ENCODE measurements at regions not wholly inside any gene's neighbourhood (a gene's known extent, or its start where the extent isn't known, plus 50 kb on each side); places are given as distances from the start of the nearest gene placed in this dataset.
A peak's percentile ranks its signal among the peaks of the same experiment; 100 is the strongest.

- Histone ChIP-seq H3K9ac (ENCODE audit: low read length) (no peak overlapping the region), H2AFZ (ENCODE audit: low read length) (no peak overlapping the region), H3K4me3 (ENCODE audit: low read length) (no peak overlapping the region), H3F3A (ENCODE audit: low read length, unreplicated experiment) (no peaks in the 10 kb centered on the region), H4K20me1 (ENCODE audit: low read length) (no peaks in the 10 kb centered on the region), H3K27me3 (ENCODE audit: low read length) (no peaks in the 10 kb centered on the region), H3K27ac (ENCODE audit: low read length) (no peak overlapping the region), H3K9me2 (replicated peaks; ENCODE audit: low read length) (no peaks in the 10 kb centered on the region), H3K79me2 (ENCODE audit: low read length) (no peaks in the 10 kb centered on the region), H3K36me3 (ENCODE audit: low read depth, low read length) (no peaks in the 10 kb centered on the region), H3K4me1 (ENCODE audit: insufficient read depth, low read length) (peaks cover 16% of the 10 kb centered on the region), H3K9me3 (ENCODE audit: low read length) (no peaks in the 10 kb centered on the region), H3K4me2 (ENCODE audit: low read length) (no peak overlapping the region)
- intact Hi-C loops (cut with micrococcal nuclease): loop anchor here (10.0 kb wide), 1 partner anchor 49 kb away; no protein-coding TSS in a partner anchor
- DNase-seq: no peak
- no peak for TF ChIP-seq EZH2 (IDR thresholded peaks at IDR 0.05; ENCODE audit: low read length, unreplicated experiment)
- TF ChIP-seq CTCF (conservative IDR thresholded peaks at IDR 0.05; ENCODE audit: low read depth, low read length): no peak
- TF ChIP-seq EZH2phosphoT487 (IDR thresholded peaks at IDR 0.05; ENCODE audit: borderline replicate concordance, low read length): no peak
- no peak for ATAC-seq
- no TSS peak for BruUV-seq (replicated peaks)
- ChIA-PET POLR2A (ENCODE audit: unreplicated experiment) (no interaction called here), CTCF (no interaction called here)
These were observed 68.4 kb upstream of the GJA8 start for GRCh38 chr1:147834181-147834580.

GRCh38 chr1:147834810-147835209, 67.8 kb upstream of the GJA8 start:
- Histone ChIP-seq H4K20me1 (ENCODE audit: low read length) (no peaks in the 10 kb centered on the region), H3K9me3 (ENCODE audit: low read length) (no peaks in the 10 kb centered on the region), H2AFZ (ENCODE audit: low read length) (no peak overlapping the region), H3K27me3 (ENCODE audit: low read length) (no peaks in the 10 kb centered on the region), H3K36me3 (ENCODE audit: low read depth, low read length) (no peaks in the 10 kb centered on the region), H3K79me2 (ENCODE audit: low read length) (no peaks in the 10 kb centered on the region), H3K9me2 (replicated peaks; ENCODE audit: low read length) (no peaks in the 10 kb centered on the region), H3K4me2 (ENCODE audit: low read length) (no peak overlapping the region), H3K4me3 (ENCODE audit: low read length) (no peak overlapping the region), H3K4me1 (ENCODE audit: insufficient read depth, low read length) (peaks cover 16% of the 10 kb centered on the region), H3K27ac (ENCODE audit: low read length) (no peak overlapping the region), H3F3A (ENCODE audit: low read length, unreplicated experiment) (no peaks in the 10 kb centered on the region), H3K9ac (ENCODE audit: low read length) (no peak overlapping the region)
- CTCF ChIA-PET: no interaction called here
- no peak for TF ChIP-seq CTCF (conservative IDR thresholded peaks at IDR 0.05; ENCODE audit: low read depth, low read length)
- no peak for TF ChIP-seq EZH2phosphoT487 (IDR thresholded peaks at IDR 0.05; ENCODE audit: borderline replicate concordance, low read length)
- no peak for TF ChIP-seq EZH2 (IDR thresholded peaks at IDR 0.05; ENCODE audit: low read length, unreplicated experiment)
- intact Hi-C loops (cut with micrococcal nuclease): loop anchor here (10.0 kb wide), 1 partner anchor 50 kb away; no protein-coding TSS in a partner anchor
- ATAC-seq: no peak
- POLR2A ChIA-PET (ENCODE audit: unreplicated experiment): no interaction called here
- no peak for DNase-seq
- no TSS peak for BruUV-seq (replicated peaks)

- H3K27me3 ChIP-seq (ENCODE audit: low read length): no peaks in the 10 kb centered on the region
- no peak overlapping the region for H3K27ac ChIP-seq (ENCODE audit: low read length)
- no peaks in the 10 kb centered on the region for H3F3A ChIP-seq (ENCODE audit: low read length, unreplicated experiment)
- H3K9ac ChIP-seq (ENCODE audit: low read length): no peak overlapping the region
- no peaks in the 10 kb centered on the region for H3K79me2 ChIP-seq (ENCODE audit: low read length)
- DNase-seq: no peak
- H3K4me3 ChIP-seq (ENCODE audit: low read length): no peak overlapping the region
- no peaks in the 10 kb centered on the region for H4K20me1 ChIP-seq (ENCODE audit: low read length)
- H3K4me1 ChIP-seq (ENCODE audit: insufficient read depth, low read length): peaks cover 16% of the 10 kb centered on the region
- ATAC-seq: no peak
- no peaks in the 10 kb centered on the region for H3K9me3 ChIP-seq (ENCODE audit: low read length)
- no peak overlapping the region for H3K4me2 ChIP-seq (ENCODE audit: low read length)
- intact Hi-C loops (cut with micrococcal nuclease): loop anchor here (10.0 kb wide), 1 partner anchor 53 kb away; no protein-coding TSS in a partner anchor
- TF ChIP-seq EZH2 (IDR thresholded peaks at IDR 0.05; ENCODE audit: low read length, unreplicated experiment) (no peak), EZH2phosphoT487 (IDR thresholded peaks at IDR 0.05; ENCODE audit: borderline replicate concordance, low read length) (no peak), CTCF (conservative IDR thresholded peaks at IDR 0.05; ENCODE audit: low read depth, low read length) (no peak)
- no peaks in the 10 kb centered on the region for H3K9me2 ChIP-seq (replicated peaks; ENCODE audit: low read length)
- no peaks in the 10 kb centered on the region for H3K36me3 ChIP-seq (ENCODE audit: low read depth, low read length)
- CTCF ChIA-PET: no interaction called here
- 0 out of 2 replicates have a peak overlapping the region, but pooled peaks have one; percentile 16 for H2AFZ ChIP-seq (ENCODE audit: low read length)
- no TSS peak for BruUV-seq (replicated peaks)
- POLR2A ChIA-PET (ENCODE audit: unreplicated experiment): no interaction called here
These were observed 65.2 kb upstream of the GJA8 start for GRCh38 chr1:147837129-147837963.
